Hepatic stellate cell (primary cell): ENCODE measurements at regions not wholly inside any gene's neighbourhood (a gene's known extent, or its start where the extent isn't known, plus 50 kb on each side); places are given as distances from the start of the nearest gene placed in this dataset.

Experiments used
- DNase-seq: peaks from one replicate; pipeline ENCODE4 v3.0.0; 2011; ENCODE audit warnings: low spot score

GRCh38 chr18:40653682-40654081, 1301.4 kb upstream of the PIK3C3 start:
- no peak for DNase-seq

GRCh38 chr18:40652321-40652720, 1302.7 kb upstream of the PIK3C3 start:
- no peak for DNase-seq

GRCh38 chr18:40651163-40651562, 1303.9 kb upstream of the PIK3C3 start:
- no peak for DNase-seq

GRCh38 chr18:40642692-40643229, 1312.3 kb upstream of the PIK3C3 start:
- no peak for DNase-seq

- DNase-seq, result no peak
Measured at GRCh38 chr18:40631319-40631718, 1323.7 kb upstream of the PIK3C3 start.

- DNase-seq, result no peak
Measured at GRCh38 chr18:40630496-40630895, 1324.5 kb upstream of the PIK3C3 start.

GRCh38 chr18:40624959-40625358, 1330.1 kb upstream of the PIK3C3 start:
- no peak for DNase-seq

- DNase-seq, result no peak
Measured at GRCh38 chr18:40613721-40614120, 1341.3 kb upstream of the PIK3C3 start.

GRCh38 chr18:40612356-40612755, 1342.7 kb upstream of the PIK3C3 start:
- no peak for DNase-seq

GRCh38 chr18:40608226-40608625, 1346.8 kb upstream of the PIK3C3 start:
- DNase-seq, result no peak

- no peak for DNase-seq
Measured at GRCh38 chr18:40607542-40608148, 1347.4 kb upstream of the PIK3C3 start.

- DNase-seq, result no peak
Measured at GRCh38 chr18:40606996-40607395, 1348.0 kb upstream of the PIK3C3 start.

- DNase-seq, result no peak
Measured at GRCh38 chr18:40583671-40584070, 1371.4 kb upstream of the PIK3C3 start.

- DNase-seq, result no peak
Measured at GRCh38 chr18:40582105-40582504, 1372.9 kb upstream of the PIK3C3 start.

GRCh38 chr18:40577981-40578365, 1377.1 kb upstream of the PIK3C3 start:
- DNase-seq, result no peak

- DNase-seq, result no peak
Measured at GRCh38 chr18:40577239-40577980, 1377.6 kb upstream of the PIK3C3 start.

- DNase-seq, result no peak
Measured at GRCh38 chr18:40576507-40577115, 1378.4 kb upstream of the PIK3C3 start.

- no peak for DNase-seq
Measured at GRCh38 chr18:40570615-40571014, 1384.4 kb upstream of the PIK3C3 start.

- DNase-seq, result no peak
Measured at GRCh38 chr18:40569605-40570004, 1385.4 kb upstream of the PIK3C3 start.

GRCh38 chr18:40566510-40566844, 1388.6 kb upstream of the PIK3C3 start:
- no peak for DNase-seq

GRCh38 chr18:40565805-40566509, 1389.1 kb upstream of the PIK3C3 start:
- DNase-seq, result no peak

- no peak for DNase-seq
Measured at GRCh38 chr18:40559556-40559955, 1395.5 kb upstream of the PIK3C3 start.
